Femur (tissue), 1 donor: ENCODE measurements at regions not wholly inside any gene's neighbourhood (a gene's known extent, or its start where the extent isn't known, plus 50 kb on each side); places are given as distances from the start of the nearest gene placed in this dataset.
A peak's percentile ranks its signal among the peaks of the same experiment; 100 is the strongest.

Source experiments
- DNase-seq: peaks from one replicate; pipeline ENCODE4 v3.0.0-alpha.2; 2017

GRCh38 chr2:5304640-5305039 lies 387.5 kb upstream of the SOX11 start:
- DNase-seq, result no peak

GRCh38 chr2:5315041-5315440 lies 377.1 kb upstream of the SOX11 start:
- no peak for DNase-seq

- no peak for DNase-seq
Measured at GRCh38 chr2:5315512-5315911, 376.7 kb upstream of the SOX11 start.

- no peak for DNase-seq
Measured at GRCh38 chr2:5316001-5316490, 376.1 kb upstream of the SOX11 start.

- no peak for DNase-seq
Measured at GRCh38 chr2:5319493-5319892, 372.7 kb upstream of the SOX11 start.

- no peak for DNase-seq
Measured at GRCh38 chr2:5322396-5322795, 369.8 kb upstream of the SOX11 start.

GRCh38 chr2:5325523-5325922 lies 366.7 kb upstream of the SOX11 start:
- no peak for DNase-seq

- DNase-seq, result no peak
Measured at GRCh38 chr2:5328826-5329225, 363.4 kb upstream of the SOX11 start.

- no peak for DNase-seq
Measured at GRCh38 chr2:5329763-5330162, 362.4 kb upstream of the SOX11 start.

GRCh38 chr2:5330961-5331360 lies 361.2 kb upstream of the SOX11 start:
- no peak for DNase-seq

GRCh38 chr2:5332925-5333324 lies 359.3 kb upstream of the SOX11 start:
- DNase-seq, result no peak

- no peak for DNase-seq
Measured at GRCh38 chr2:5339473-5339872, 352.7 kb upstream of the SOX11 start.

- DNase-seq, result no peak
Measured at GRCh38 chr2:5343785-5344335, 348.3 kb upstream of the SOX11 start.

GRCh38 chr2:5352286-5352685 lies 339.9 kb upstream of the SOX11 start:
- DNase-seq, result peak; percentile 29

- no peak for DNase-seq
Measured at GRCh38 chr2:5353565-5353964, 338.6 kb upstream of the SOX11 start.

- no peak for DNase-seq
Measured at GRCh38 chr2:5359397-5359796, 332.8 kb upstream of the SOX11 start.

- DNase-seq, result no peak
Measured at GRCh38 chr2:5360081-5360480, 332.1 kb upstream of the SOX11 start.

GRCh38 chr2:5364361-5364760 lies 327.8 kb upstream of the SOX11 start:
- DNase-seq, result no peak

- peak; percentile 85 for DNase-seq
Measured at GRCh38 chr2:5365871-5366461, 326.2 kb upstream of the SOX11 start.

GRCh38 chr2:5367321-5367720 lies 324.9 kb upstream of the SOX11 start:
- no peak for DNase-seq

- DNase-seq, result no peak
Measured at GRCh38 chr2:5368263-5368662, 323.9 kb upstream of the SOX11 start.

- DNase-seq, result no peak
Measured at GRCh38 chr2:5369510-5369909, 322.7 kb upstream of the SOX11 start.

GRCh38 chr2:5370158-5370557 lies 322.0 kb upstream of the SOX11 start:
- DNase-seq, result peak; percentile 37

GRCh38 chr2:5372141-5372540 lies 320.0 kb upstream of the SOX11 start:
- no peak for DNase-seq

GRCh38 chr2:5373200-5373599 lies 319.0 kb upstream of the SOX11 start:
- DNase-seq, result no peak
